ENCODE measurements at regions not wholly inside any gene's neighbourhood (a gene's known extent, or its start where the extent isn't known, plus 50 kb on each side); places are given as distances from the start of the nearest gene placed in this dataset.

DNA sequence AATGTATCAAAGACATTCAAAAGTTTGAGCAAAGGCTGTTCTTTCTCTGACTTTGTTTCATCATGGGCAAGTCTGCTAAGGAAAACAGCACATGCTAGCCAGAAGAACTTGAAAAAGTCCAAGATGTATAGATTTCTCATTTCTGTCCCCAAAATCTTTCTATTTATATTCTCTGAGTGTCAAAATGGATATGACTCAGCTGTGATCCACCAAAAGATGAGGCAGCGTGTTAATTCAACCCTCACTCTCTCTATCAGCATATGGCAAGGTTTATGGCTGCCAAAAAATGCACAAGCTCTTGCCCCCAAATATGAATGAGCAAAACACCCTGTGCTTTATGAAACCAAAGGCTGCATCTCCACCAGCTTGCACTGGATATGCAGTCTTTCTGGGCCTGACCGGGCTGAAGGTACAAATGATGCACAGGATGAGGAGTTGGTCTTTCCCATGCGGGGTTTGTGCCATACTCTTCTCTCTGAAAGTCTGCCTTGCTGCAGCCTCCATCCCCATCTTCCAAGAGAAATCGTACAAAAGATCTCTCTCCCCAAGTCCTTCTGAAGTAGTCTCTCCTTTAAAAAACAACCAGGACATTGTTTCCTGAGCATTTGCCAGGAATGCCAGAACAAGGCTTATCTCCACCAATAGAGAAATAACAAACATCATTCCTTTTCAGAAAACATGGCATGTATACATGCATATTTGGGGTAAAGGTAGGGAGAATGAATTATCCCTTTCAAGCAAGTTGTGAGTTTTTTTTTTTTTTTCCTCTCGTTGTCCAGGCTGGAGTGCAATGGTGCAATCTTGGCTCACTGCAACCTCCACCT, 203.4 kb downstream of the TMX1 start:
- Histone ChIP-seq H3K79me2 (ENCODE audit: insufficient read depth, low read length) (no peaks in the 10 kb centered on the region), H3K4me2 (ENCODE audit: low read depth, low read length, poor library complexity, severe bottlenecking) (no peak overlapping the region), H3K27ac (ENCODE audit: low read depth, low read length) (no peak overlapping the region), H3K27me3 (ENCODE audit: low read length) (no peaks in the 10 kb centered on the region), H3K4me3 (ENCODE audit: insufficient read depth, low read length, poor library complexity, severe bottlenecking) (no peak overlapping the region), H3K9me3 (ENCODE audit: insufficient read depth, low read length) (no peaks in the 10 kb centered on the region), H3F3A (ENCODE audit: insufficient read depth) (no peaks in the 10 kb centered on the region), H4K20me1 (ENCODE audit: low read depth, low read length) (no peaks in the 10 kb centered on the region), H3K9me2 (replicated peaks; ENCODE audit: insufficient read depth, low read length) (no peaks in the 10 kb centered on the region), H3K36me3 (ENCODE audit: low read length) (no peaks in the 10 kb centered on the region), H3K9ac (ENCODE audit: low read length) (no peak overlapping the region), H2AFZ (ENCODE audit: low read depth, low read length, severe bottlenecking) (no peak overlapping the region)
- no peak for TF ChIP-seq EZH2phosphoT487 (conservative IDR thresholded peaks at IDR 0.05; ENCODE audit: low read length)
- TF ChIP-seq, protein P1, sequence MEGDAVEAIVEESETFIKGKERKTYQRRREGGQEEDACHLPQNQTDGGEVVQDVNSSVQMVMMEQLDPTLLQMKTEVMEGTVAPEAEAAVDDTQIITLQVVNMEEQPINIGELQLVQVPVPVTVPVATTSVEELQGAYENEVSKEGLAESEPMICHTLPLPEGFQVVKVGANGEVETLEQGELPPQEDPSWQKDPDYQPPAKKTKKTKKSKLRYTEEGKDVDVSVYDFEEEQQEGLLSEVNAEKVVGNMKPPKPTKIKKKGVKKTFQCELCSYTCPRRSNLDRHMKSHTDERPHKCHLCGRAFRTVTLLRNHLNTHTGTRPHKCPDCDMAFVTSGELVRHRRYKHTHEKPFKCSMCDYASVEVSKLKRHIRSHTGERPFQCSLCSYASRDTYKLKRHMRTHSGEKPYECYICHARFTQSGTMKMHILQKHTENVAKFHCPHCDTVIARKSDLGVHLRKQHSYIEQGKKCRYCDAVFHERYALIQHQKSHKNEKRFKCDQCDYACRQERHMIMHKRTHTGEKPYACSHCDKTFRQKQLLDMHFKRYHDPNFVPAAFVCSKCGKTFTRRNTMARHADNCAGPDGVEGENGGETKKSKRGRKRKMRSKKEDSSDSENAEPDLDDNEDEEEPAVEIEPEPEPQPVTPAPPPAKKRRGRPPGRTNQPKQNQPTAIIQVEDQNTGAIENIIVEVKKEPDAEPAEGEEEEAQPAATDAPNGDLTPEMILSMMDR (IDR thresholded peaks at IDR 0.05; ENCODE audit: insufficient read depth, low read length, poor library complexity, severe bottlenecking), result no peak

DNA sequence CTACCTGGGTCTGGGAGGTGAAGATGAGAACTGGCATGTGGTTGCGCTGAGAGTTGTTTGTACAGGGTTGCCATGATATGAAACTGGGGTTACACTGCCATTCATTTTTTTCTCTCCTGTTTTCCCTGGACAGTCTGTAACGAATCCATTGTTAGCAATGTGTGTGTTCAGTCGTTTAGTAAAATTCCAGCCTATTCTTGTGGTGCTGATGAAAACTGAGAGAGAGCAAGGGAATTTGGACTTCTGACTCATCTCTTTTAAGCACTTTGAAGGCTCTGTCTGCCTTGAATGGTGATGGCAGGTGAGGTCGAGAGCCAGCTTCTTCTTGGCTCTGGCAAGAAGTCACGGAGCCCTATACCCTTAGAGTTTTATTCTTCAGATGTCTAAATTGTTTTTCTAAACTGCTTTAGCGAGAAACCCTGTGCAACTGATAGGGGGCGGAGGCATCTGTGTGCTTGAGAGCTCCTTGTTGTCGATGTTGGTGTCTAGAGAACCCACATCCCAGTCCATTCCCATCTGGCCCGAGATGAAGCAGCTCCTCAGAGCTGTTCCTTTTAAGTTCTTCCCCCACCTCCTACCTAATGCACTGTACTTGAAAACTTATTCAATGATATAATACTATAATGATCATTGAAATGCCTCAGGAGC, 204.4 kb downstream of the TMX1 start:
- no peak overlapping the region for H3K4me3 ChIP-seq (ENCODE audit: insufficient read depth, low read length, poor library complexity, severe bottlenecking)
- H3K79me2 ChIP-seq (ENCODE audit: insufficient read depth, low read length), result no peaks in the 10 kb centered on the region
- no peaks in the 10 kb centered on the region for H3K36me3 ChIP-seq (ENCODE audit: low read length)
- no peak overlapping the region for H3K9ac ChIP-seq (ENCODE audit: low read length)
- H2AFZ ChIP-seq (ENCODE audit: low read depth, low read length, severe bottlenecking), result no peak overlapping the region
- TF ChIP-seq, protein P1 (IDR thresholded peaks at IDR 0.05; ENCODE audit: insufficient read depth, low read length, poor library complexity, severe bottlenecking), result no peak
- TF ChIP-seq EZH2phosphoT487 (conservative IDR thresholded peaks at IDR 0.05; ENCODE audit: low read length), result no peak
- no peak overlapping the region for H3K27ac ChIP-seq (ENCODE audit: low read depth, low read length)
- no peaks in the 10 kb centered on the region for H3K27me3 ChIP-seq (ENCODE audit: low read length)
- no peaks in the 10 kb centered on the region for H3K9me3 ChIP-seq (ENCODE audit: insufficient read depth, low read length)
- H3K4me2 ChIP-seq (ENCODE audit: low read depth, low read length, poor library complexity, severe bottlenecking), result no peak overlapping the region
- no peaks in the 10 kb centered on the region for H3K9me2 ChIP-seq (replicated peaks; ENCODE audit: insufficient read depth, low read length)
- no peaks in the 10 kb centered on the region for H4K20me1 ChIP-seq (ENCODE audit: low read depth, low read length)
- no peaks in the 10 kb centered on the region for H3F3A ChIP-seq (ENCODE audit: insufficient read depth)

DNA sequence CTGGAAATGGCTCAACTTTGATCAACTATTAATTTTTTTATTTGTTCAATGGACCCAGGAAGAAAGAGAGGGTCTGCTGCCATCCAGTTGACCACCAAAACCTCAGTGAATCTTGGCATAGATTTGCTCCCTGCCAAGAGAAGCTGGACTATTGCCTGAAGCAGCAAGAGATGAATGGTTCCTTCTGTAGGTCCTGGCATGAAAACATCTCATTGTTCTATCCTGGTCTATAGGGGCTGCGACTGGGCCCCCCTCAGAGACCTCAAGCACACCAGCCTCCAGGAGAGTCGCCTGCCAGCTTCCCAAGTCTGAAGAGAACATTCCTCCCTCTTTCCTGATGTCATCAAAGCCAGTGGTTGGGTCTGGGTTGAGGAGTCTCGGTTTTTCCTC, 204.9 kb downstream of the TMX1 start:
- no peak overlapping the region for H3K9ac ChIP-seq (ENCODE audit: low read length)
- no peak overlapping the region for H3K4me2 ChIP-seq (ENCODE audit: low read depth, low read length, poor library complexity, severe bottlenecking)
- no peaks in the 10 kb centered on the region for H3F3A ChIP-seq (ENCODE audit: insufficient read depth)
- H3K4me3 ChIP-seq (ENCODE audit: insufficient read depth, low read length, poor library complexity, severe bottlenecking), result no peak overlapping the region
- no peak overlapping the region for H2AFZ ChIP-seq (ENCODE audit: low read depth, low read length, severe bottlenecking)
- H4K20me1 ChIP-seq (ENCODE audit: low read depth, low read length), result no peaks in the 10 kb centered on the region
- H3K79me2 ChIP-seq (ENCODE audit: insufficient read depth, low read length), result no peaks in the 10 kb centered on the region
- TF ChIP-seq, protein P1 (IDR thresholded peaks at IDR 0.05; ENCODE audit: insufficient read depth, low read length, poor library complexity, severe bottlenecking), result no peak
- no peak for TF ChIP-seq EZH2phosphoT487 (conservative IDR thresholded peaks at IDR 0.05; ENCODE audit: low read length)
- no peak overlapping the region for H3K27ac ChIP-seq (ENCODE audit: low read depth, low read length)
- no peaks in the 10 kb centered on the region for H3K27me3 ChIP-seq (ENCODE audit: low read length)
- no peaks in the 10 kb centered on the region for H3K36me3 ChIP-seq (ENCODE audit: low read length)
- H3K9me3 ChIP-seq (ENCODE audit: insufficient read depth, low read length), result no peaks in the 10 kb centered on the region
- no peaks in the 10 kb centered on the region for H3K9me2 ChIP-seq (replicated peaks; ENCODE audit: insufficient read depth, low read length)
